B cell (primary cell): ENCODE measurements at regions not wholly inside any gene's neighbourhood (a gene's known extent, or its start where the extent isn't known, plus 50 kb on each side); places are given as distances from the start of the nearest gene placed in this dataset.

ENCODE experiments used
- CTCF ChIP-seq: fragments of 200-600 bp; IDR thresholded peaks from one replicate; pipeline ENCODE4 v1.8.0; 2022; ENCODE audit warnings: antibody characterized with exemption, mild to moderate bottlenecking
- EZH2 ChIP-seq: IDR thresholded peaks from 2 replicates; pipeline ENCODE4 v1.6.1; 2012; ENCODE audit warnings: borderline replicate concordance, low read depth, mild to moderate bottlenecking, moderate library complexity, low read length; ENCODE audit not compliant: insufficient read depth, poor library complexity, severe bottlenecking

- TF ChIP-seq CTCF (no peak), EZH2 (no peak)
Observed at GRCh38 chr3:145006271-145006670, 1034.6 kb downstream of the DIPK2A start.
